GM19238 (cell line): ENCODE measurements at regions not wholly inside any gene's neighbourhood (a gene's known extent, or its start where the extent isn't known, plus 50 kb on each side); places are given as distances from the start of the nearest gene placed in this dataset.

Experiments
- DNase-seq: peaks from one replicate; pipeline ENCODE4 v3.0.0; 2011; ENCODE audit warnings: low spot score; ENCODE audit not compliant: insufficient read length

- DNase-seq, result no peak
Observed at GRCh38 chr12:94717656-94718055, 67.3 kb upstream of the TMCC3 start.

GRCh38 chr12:94717108-94717507, 66.8 kb upstream of the TMCC3 start:
- no peak for DNase-seq

GRCh38 chr12:94716339-94716738, 66.0 kb upstream of the TMCC3 start:
- no peak for DNase-seq

- no peak for DNase-seq
Observed at GRCh38 chr12:94714378-94715114, 64.2 kb upstream of the TMCC3 start.

- DNase-seq, result no peak
Observed at GRCh38 chr12:94712815-94713515, 62.6 kb upstream of the TMCC3 start.

GRCh38 chr12:94710933-94711332, 60.6 kb upstream of the TMCC3 start:
- no peak for DNase-seq

- DNase-seq, result no peak
Observed at GRCh38 chr12:94707892-94708291, 57.5 kb upstream of the TMCC3 start.

GRCh38 chr12:94707036-94707435, 56.7 kb upstream of the TMCC3 start:
- no peak for DNase-seq

GRCh38 chr12:94706250-94706661, 55.9 kb upstream of the TMCC3 start:
- no peak for DNase-seq

GRCh38 chr12:94705676-94706075, 55.3 kb upstream of the TMCC3 start:
- DNase-seq, result no peak

GRCh38 chr12:94704452-94705306, 54.3 kb upstream of the TMCC3 start:
- DNase-seq, result no peak

GRCh38 chr12:94702696-94703095, 52.3 kb upstream of the TMCC3 start:
- DNase-seq, result no peak

- no peak for DNase-seq
Observed at GRCh38 chr12:94701711-94702110, 51.4 kb upstream of the TMCC3 start.

- DNase-seq, result no peak
Observed at GRCh38 chr12:94700662-94701061, 50.3 kb upstream of the TMCC3 start.
